ENCODE measurements at regions not wholly inside any gene's neighbourhood (a gene's known extent, or its start where the extent isn't known, plus 50 kb on each side); places are given as distances from the start of the nearest gene placed in this dataset.
A peak's percentile ranks its signal among the peaks of the same experiment; 100 is the strongest.
"Not testable (repeated sequence)": the region's sequence is repeated elsewhere in the genome, so short reads cannot be mapped to it uniquely, and the experiment has no call there.

DNA sequence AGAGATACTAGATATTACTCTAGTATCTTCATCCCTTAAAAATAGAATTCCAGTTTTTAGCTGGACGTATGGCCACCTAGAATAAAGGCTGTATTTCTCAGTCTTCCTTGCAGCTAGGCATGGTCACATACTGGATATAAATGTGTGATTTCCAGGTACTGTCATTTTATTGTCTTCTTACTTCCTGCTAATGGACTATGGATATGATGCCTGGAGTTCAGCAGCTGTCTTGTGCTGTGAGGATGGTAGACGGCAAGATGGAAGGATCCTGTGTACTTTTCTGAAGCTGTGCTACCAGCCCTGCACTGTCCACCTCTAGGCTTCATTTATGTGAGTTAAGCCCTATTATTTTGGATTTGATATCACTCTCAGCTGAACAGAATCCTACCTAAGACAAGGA is 83.4 kb downstream of the EBLN2 start (continued):
- TF ChIP-seq, protein P1, sequence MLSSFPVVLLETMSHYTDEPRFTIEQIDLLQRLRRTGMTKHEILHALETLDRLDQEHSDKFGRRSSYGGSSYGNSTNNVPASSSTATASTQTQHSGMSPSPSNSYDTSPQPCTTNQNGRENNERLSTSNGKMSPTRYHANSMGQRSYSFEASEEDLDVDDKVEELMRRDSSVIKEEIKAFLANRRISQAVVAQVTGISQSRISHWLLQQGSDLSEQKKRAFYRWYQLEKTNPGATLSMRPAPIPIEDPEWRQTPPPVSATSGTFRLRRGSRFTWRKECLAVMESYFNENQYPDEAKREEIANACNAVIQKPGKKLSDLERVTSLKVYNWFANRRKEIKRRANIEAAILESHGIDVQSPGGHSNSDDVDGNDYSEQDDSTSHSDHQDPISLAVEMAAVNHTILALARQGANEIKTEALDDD (IDR thresholded peaks at IDR 0.05) = no peak

DNA sequence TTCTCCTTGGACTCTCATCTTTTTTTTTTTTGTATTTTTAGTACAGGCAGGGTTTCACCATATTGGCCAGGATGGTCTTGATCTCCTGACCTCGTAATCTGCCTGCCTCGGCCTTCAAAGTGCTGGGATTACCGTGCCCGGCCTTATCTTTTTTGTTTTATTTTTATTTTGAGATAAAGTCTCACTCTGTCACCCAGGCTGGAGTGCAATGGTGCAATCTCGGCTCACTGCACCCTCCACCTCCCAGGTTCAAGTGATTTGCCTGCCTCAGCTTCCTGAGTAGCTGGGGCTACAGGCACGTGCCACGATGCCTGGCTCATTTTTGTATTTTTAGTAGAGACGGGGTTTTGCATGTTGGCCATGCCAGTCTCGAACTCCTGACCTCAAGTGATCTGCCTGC is 86.0 kb downstream of the EBLN2 start:
- BruUV-seq (replicated peaks); CTCF ChIA-PET (ENCODE audit: low intra/inter-chr PET ratio); POLR2A ChIA-PET; H3K79me2 ChIP-seq (ENCODE audit: control insufficient read depth, insufficient read depth, low read length); H2AFZ ChIP-seq (ENCODE audit: low read depth, low read length); H3K9me1 ChIP-seq (ENCODE audit: control insufficient read depth, insufficient read depth, low read length); H3K36me3 ChIP-seq (ENCODE audit: control insufficient read depth, insufficient read depth, low read length); H4K20me1 ChIP-seq (replicated peaks; ENCODE audit: control insufficient read depth, insufficient read depth, low read length); in situ Hi-C loops (cut with MboI); intact Hi-C loops (cut with micrococcal nuclease); ATAC-seq; H3K27ac ChIP-seq (ENCODE audit: extremely low read depth, low read depth, low read length); FAIRE-seq; H3K4me3 ChIP-seq; H3K4me2 ChIP-seq (ENCODE audit: insufficient read depth, low read length); H3K9ac ChIP-seq (ENCODE audit: insufficient read depth in 1 of 2, low read depth in 2 of 2, low read length in 2 of 2); H3K27me3 ChIP-seq (ENCODE audit: control insufficient read depth in 2 of 2, insufficient read depth in 2 of 2, low read length in 2 of 2); H3K9me3 ChIP-seq (replicated peaks; ENCODE audit: control insufficient read depth, insufficient read depth, low read depth, low read length); DNase-seq (ENCODE audit: extremely low read depth in 1 of 4, low spot score in 3 of 4): not testable (repeated sequence)
- 36% methylated on average over 8 of the region's 9 CpGs for WGBS (ENCODE audit: insufficient coverage, low coverage, missing lambda C conversion rate)
- H3K4me1 ChIP-seq (replicated peaks in 1 of 2; ENCODE audit: control insufficient read depth in 2 of 2, insufficient read depth in 2 of 2, low read length in 2 of 2) = peaks cover 13 to 22% of the 10 kb centered on the region in 2 experiments; a peak in 4 of 5 replicates
- 0 out of 2 replicates have a peak, but pooled peaks have one; percentile 10 for TF ChIP-seq CBFA2T3 (IDR thresholded peaks at IDR 0.05)

DNA sequence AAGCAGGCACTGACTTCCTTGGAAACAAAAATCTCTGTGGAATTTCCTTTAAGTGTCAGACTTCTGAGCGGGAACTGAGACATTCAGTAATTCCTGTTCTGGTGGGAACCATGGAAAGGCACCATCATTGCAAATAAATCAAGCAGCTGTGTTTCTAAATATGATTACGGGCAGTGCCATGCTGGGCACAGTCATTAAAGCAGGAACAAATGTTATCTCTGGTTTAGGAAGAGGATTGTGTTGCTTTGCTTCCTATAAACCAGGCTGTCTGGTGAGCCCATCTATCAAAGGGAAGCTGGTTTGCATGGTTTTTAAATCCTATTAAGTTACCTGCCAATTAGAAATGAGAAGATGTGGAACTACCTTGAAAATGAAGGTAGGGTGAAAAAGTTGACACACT is 86.7 kb downstream of the EBLN2 start:
- FAIRE-seq = no peak
- in situ Hi-C loops (cut with MboI) = no loop called here
- Histone ChIP-seq H3K4me2 (ENCODE audit: insufficient read depth, low read length) (no peak overlapping the region), H3K4me3 (no peak overlapping the region), H3K27me3 (ENCODE audit: control insufficient read depth in 2 of 2, insufficient read depth in 2 of 2, low read length in 2 of 2) (no peaks in the 10 kb centered on the region), H3K36me3 (ENCODE audit: control insufficient read depth, insufficient read depth, low read length) (no peaks in the 10 kb centered on the region), H3K9me3 (replicated peaks; ENCODE audit: control insufficient read depth, insufficient read depth, low read depth, low read length) (no peaks in the 10 kb centered on the region), H4K20me1 (replicated peaks; ENCODE audit: control insufficient read depth, insufficient read depth, low read length) (no peaks in the 10 kb centered on the region), H3K27ac (ENCODE audit: extremely low read depth, low read depth, low read length) (no peak overlapping the region), H3K9me1 (ENCODE audit: control insufficient read depth, insufficient read depth, low read length) (no peaks in the 10 kb centered on the region), H3K9ac (ENCODE audit: insufficient read depth in 1 of 2, low read depth in 2 of 2, low read length in 2 of 2) (no peak overlapping the region), H2AFZ (ENCODE audit: low read depth, low read length) (no peak overlapping the region), H3K4me1 (replicated peaks in 1 of 2; ENCODE audit: control insufficient read depth in 2 of 2, insufficient read depth in 2 of 2, low read length in 2 of 2) (peaks cover 8 to 18% of the 10 kb centered on the region in 2 experiments; a peak in 4 of 5 replicates), H3K79me2 (ENCODE audit: control insufficient read depth, insufficient read depth, low read length) (no peaks in the 10 kb centered on the region)
- DNase-seq (ENCODE audit: extremely low read depth in 1 of 4, low spot score in 3 of 4) = no peak
- POLR2A ChIA-PET = no interaction called here
- CTCF ChIA-PET (ENCODE audit: low intra/inter-chr PET ratio) = interaction anchor here (0.6 kb wide), 1 partner anchor 289 kb away, joined by 4 read pairs; no protein-coding TSS in a partner anchor
- no peak for ATAC-seq
- no TSS peak for BruUV-seq (replicated peaks)
- 83% methylated on average over 2 of the region's 2 CpGs for WGBS (ENCODE audit: insufficient coverage, low coverage, missing lambda C conversion rate)
- intact Hi-C loops (cut with micrococcal nuclease) = no loop called here
- TF ChIP-seq HNRNPK (IDR thresholded peaks at IDR 0.05; ENCODE audit: low read depth, low read length, poor library complexity, severe bottlenecking) (no peak), POLR3G (IDR thresholded peaks at IDR 0.05; ENCODE audit: extremely low read depth, insufficient read length, insufficient replicate concordance) (no peak), TFAM (CRISPR knock-in tag; conservative IDR thresholded peaks at IDR 0.05) (no peak), ZNF41 (CRISPR knock-in tag; conservative IDR thresholded peaks at IDR 0.05) (no peak), TEAD1 (CRISPR knock-in tag; IDR thresholded peaks at IDR 0.05) (no peak), BHLHE40 (IDR thresholded peaks at IDR 0.05; ENCODE audit: low read length) (no peak), RBM34 (IDR thresholded peaks at IDR 0.05; ENCODE audit: borderline replicate concordance, insufficient read depth, low read length) (no peak)
- TF ChIP-seq, protein P2, sequence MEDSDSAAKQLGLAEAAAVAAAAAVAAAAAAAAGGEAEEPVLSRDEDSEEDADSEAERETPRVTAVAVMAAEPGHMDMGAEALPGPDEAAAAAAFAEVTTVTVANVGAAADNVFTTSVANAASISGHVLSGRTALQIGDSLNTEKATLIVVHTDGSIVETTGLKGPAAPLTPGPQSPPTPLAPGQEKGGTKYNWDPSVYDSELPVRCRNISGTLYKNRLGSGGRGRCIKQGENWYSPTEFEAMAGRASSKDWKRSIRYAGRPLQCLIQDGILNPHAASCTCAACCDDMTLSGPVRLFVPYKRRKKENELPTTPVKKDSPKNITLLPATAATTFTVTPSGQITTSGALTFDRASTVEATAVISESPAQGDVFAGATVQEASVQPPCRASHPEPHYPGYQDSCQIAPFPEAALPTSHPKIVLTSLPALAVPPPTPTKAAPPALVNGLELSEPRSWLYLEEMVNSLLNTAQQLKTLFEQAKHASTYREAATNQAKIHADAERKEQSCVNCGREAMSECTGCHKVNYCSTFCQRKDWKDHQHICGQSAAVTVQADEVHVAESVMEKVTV (CRISPR knock-in tag; IDR thresholded peaks at IDR 0.05) = no peak
- TF ChIP-seq, protein P3, sequence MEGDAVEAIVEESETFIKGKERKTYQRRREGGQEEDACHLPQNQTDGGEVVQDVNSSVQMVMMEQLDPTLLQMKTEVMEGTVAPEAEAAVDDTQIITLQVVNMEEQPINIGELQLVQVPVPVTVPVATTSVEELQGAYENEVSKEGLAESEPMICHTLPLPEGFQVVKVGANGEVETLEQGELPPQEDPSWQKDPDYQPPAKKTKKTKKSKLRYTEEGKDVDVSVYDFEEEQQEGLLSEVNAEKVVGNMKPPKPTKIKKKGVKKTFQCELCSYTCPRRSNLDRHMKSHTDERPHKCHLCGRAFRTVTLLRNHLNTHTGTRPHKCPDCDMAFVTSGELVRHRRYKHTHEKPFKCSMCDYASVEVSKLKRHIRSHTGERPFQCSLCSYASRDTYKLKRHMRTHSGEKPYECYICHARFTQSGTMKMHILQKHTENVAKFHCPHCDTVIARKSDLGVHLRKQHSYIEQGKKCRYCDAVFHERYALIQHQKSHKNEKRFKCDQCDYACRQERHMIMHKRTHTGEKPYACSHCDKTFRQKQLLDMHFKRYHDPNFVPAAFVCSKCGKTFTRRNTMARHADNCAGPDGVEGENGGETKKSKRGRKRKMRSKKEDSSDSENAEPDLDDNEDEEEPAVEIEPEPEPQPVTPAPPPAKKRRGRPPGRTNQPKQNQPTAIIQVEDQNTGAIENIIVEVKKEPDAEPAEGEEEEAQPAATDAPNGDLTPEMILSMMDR (IDR thresholded peaks at IDR 0.05 in 2 of 3, conservative IDR thresholded peaks at IDR 0.05 in 1 of 3; ENCODE audit: insufficient read depth in 2 of 3, low read depth in 1 of 3, low read length in 3 of 3) = no peak

Measured in K562 (cell line).